ENCODE measurements at regions not wholly inside any gene's neighbourhood (a gene's known extent, or its start where the extent isn't known, plus 50 kb on each side); places are given as distances from the start of the nearest gene placed in this dataset.

- Histone ChIP-seq H3K9me3 (no peaks in the 10 kb centered on the region), H3K27ac (no peak overlapping the region), H3K4me3 (no peak overlapping the region), H3K27me3 (replicated peaks; ENCODE audit: insufficient read depth) (no peaks in the 10 kb centered on the region), H3K36me3 (no peaks in the 10 kb centered on the region), H3K4me1 (replicated peaks) (no peaks in the 10 kb centered on the region)
- TF ChIP-seq POLR2A (IDR thresholded peaks at IDR 0.05) (no peak), CTCF (IDR thresholded peaks at IDR 0.05) (peak in 1 of 4 experiments; percentile 16)
- intact Hi-C loops (cut with DNase I), result no loop called here
- WGBS, result 34% methylated on average over 12 of the region's 12 CpGs
- DNase-seq (ENCODE audit: low spot score), result peak; percentile 61
These were observed 293.4 kb upstream of the RNF32 start for GRCh38 chr7:156347132-156347531.

GRCh38 chr7:156344595-156344994, 296.0 kb upstream of the RNF32 start:
- Histone ChIP-seq H3K9me3 (no peaks in the 10 kb centered on the region), H3K4me1 (replicated peaks) (no peaks in the 10 kb centered on the region), H3K27me3 (replicated peaks; ENCODE audit: insufficient read depth) (no peaks in the 10 kb centered on the region), H3K27ac (no peak overlapping the region), H3K36me3 (no peaks in the 10 kb centered on the region), H3K4me3 (no peak overlapping the region)
- TF ChIP-seq POLR2AphosphoS5 (IDR thresholded peaks at IDR 0.05), result no peak
- TF ChIP-seq CTCF (IDR thresholded peaks at IDR 0.05), result no peak
- no peak for TF ChIP-seq POLR2A (IDR thresholded peaks at IDR 0.05)
- intact Hi-C loops (cut with DNase I), result no loop called here
- DNase-seq (ENCODE audit: low spot score), result no peak
- WGBS, result 98% methylated on average over 3 of the region's 3 CpGs

GRCh38 chr7:156334636-156335035, 305.9 kb upstream of the RNF32 start:
- Histone ChIP-seq H3K9me3 (no peaks in the 10 kb centered on the region), H3K36me3 (no peaks in the 10 kb centered on the region)
- WGBS, result 72% methylated on average over 5 of the region's 5 CpGs

GRCh38 chr7:156327916-156328315, 312.7 kb upstream of the RNF32 start:
- WGBS, result 21% methylated on average over 4 of the region's 4 CpGs
- H3K9me3 ChIP-seq, result no peaks in the 10 kb centered on the region
- intact Hi-C loops (cut with DNase I), result no loop called here

More at GRCh38 chr7:156334636-156335035, 305.9 kb upstream of the RNF32 start:
- H3K27me3 ChIP-seq (replicated peaks; ENCODE audit: insufficient read depth), result no peaks in the 10 kb centered on the region
- DNase-seq (ENCODE audit: low spot score), result no peak
- no peak overlapping the region for H3K4me3 ChIP-seq
- TF ChIP-seq POLR2AphosphoS5 (IDR thresholded peaks at IDR 0.05) (no peak), POLR2A (IDR thresholded peaks at IDR 0.05) (no peak), CTCF (IDR thresholded peaks at IDR 0.05) (no peak)
- no peaks in the 10 kb centered on the region for H3K4me1 ChIP-seq (replicated peaks)
- intact Hi-C loops (cut with DNase I), result no loop called here
- no peak overlapping the region for H3K27ac ChIP-seq

More at GRCh38 chr7:156327916-156328315, 312.7 kb upstream of the RNF32 start:
- no peaks in the 10 kb centered on the region for H3K4me1 ChIP-seq (replicated peaks)
- H3K4me3 ChIP-seq, result no peak overlapping the region
- H3K27me3 ChIP-seq (replicated peaks; ENCODE audit: insufficient read depth), result no peaks in the 10 kb centered on the region
- H3K27ac ChIP-seq, result no peak overlapping the region
- no peaks in the 10 kb centered on the region for H3K36me3 ChIP-seq
- no peak for TF ChIP-seq POLR2A (IDR thresholded peaks at IDR 0.05)
- no peak for TF ChIP-seq CTCF (IDR thresholded peaks at IDR 0.05)
- no peak for TF ChIP-seq POLR2AphosphoS5 (IDR thresholded peaks at IDR 0.05)
- no peak for DNase-seq (ENCODE audit: low spot score)
